PFSK-1 (cell line): ENCODE measurements at regions not wholly inside any gene's neighbourhood (a gene's known extent, or its start where the extent isn't known, plus 50 kb on each side); places are given as distances from the start of the nearest gene placed in this dataset.

Experiments used
- FOXP2 ChIP-seq: optimal IDR thresholded peaks from 2 replicates; pipeline ENCODE3; 2011; ENCODE audit warnings: borderline replicate concordance, control low read depth, inconsistent platforms; ENCODE audit not compliant: insufficient read depth; ENCODE audit errors: extremely low read length, extremely low read depth
- POLR2AphosphoS5 ChIP-seq: IDR thresholded peaks from 2 replicates; pipeline ENCODE4 v1.6.1; 2012; ENCODE audit warnings: low read depth, mild to moderate bottlenecking, control low read depth, low read length, moderate library complexity
- SIN3A ChIP-seq: IDR thresholded peaks from 2 replicates; pipeline ENCODE4 v1.6.1; 2012; ENCODE audit warnings: mild to moderate bottlenecking, low read length, moderate library complexity, borderline replicate concordance; ENCODE audit not compliant: insufficient read depth
- TAF1 ChIP-seq: IDR thresholded peaks from 2 replicates; pipeline ENCODE4 v1.6.1; 2012; ENCODE audit warnings: low read length, control low read depth, borderline replicate concordance; ENCODE audit not compliant: insufficient read depth
- TF ChIP-seq, protein P1 (sequence below), 2 experiments: IDR thresholded peaks; 2 replicates each; pipeline versions ENCODE4 v1.6.1 to v1.8.0; 2011 to 2012; ENCODE audit warnings: low read depth in 2 of 2, low read length in 2 of 2, control low read depth in 1 of 2, inconsistent platforms in 1 of 2, mild to moderate bottlenecking in 1 of 2, moderate library complexity in 1 of 2; ENCODE audit not compliant: insufficient read depth in 1 of 2

DNA sequence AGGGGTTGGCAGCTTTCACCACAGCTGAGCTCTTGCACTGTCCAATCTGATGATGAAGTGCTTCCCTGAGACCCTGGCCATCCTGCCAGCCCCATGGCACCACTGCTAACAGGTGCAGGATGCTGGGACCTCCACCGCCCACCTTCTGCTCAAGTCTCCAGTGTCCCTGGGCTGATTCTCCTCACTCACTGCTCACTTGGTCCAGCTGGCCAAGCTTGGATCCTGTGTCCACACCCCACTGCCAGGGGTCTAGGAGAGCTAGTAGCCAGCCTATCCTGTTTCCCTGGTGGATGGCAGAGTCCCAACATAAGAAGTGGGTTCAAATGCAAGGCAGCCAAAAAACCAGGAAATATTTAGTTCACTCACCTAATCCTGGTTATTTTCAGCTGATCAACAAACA, 217.2 kb upstream of the IRF2BP2 start:
- TF ChIP-seq FOXP2 (no peak), TAF1 (no peak), SIN3A (no peak), POLR2AphosphoS5 (no peak)
- TF ChIP-seq, protein P1, sequence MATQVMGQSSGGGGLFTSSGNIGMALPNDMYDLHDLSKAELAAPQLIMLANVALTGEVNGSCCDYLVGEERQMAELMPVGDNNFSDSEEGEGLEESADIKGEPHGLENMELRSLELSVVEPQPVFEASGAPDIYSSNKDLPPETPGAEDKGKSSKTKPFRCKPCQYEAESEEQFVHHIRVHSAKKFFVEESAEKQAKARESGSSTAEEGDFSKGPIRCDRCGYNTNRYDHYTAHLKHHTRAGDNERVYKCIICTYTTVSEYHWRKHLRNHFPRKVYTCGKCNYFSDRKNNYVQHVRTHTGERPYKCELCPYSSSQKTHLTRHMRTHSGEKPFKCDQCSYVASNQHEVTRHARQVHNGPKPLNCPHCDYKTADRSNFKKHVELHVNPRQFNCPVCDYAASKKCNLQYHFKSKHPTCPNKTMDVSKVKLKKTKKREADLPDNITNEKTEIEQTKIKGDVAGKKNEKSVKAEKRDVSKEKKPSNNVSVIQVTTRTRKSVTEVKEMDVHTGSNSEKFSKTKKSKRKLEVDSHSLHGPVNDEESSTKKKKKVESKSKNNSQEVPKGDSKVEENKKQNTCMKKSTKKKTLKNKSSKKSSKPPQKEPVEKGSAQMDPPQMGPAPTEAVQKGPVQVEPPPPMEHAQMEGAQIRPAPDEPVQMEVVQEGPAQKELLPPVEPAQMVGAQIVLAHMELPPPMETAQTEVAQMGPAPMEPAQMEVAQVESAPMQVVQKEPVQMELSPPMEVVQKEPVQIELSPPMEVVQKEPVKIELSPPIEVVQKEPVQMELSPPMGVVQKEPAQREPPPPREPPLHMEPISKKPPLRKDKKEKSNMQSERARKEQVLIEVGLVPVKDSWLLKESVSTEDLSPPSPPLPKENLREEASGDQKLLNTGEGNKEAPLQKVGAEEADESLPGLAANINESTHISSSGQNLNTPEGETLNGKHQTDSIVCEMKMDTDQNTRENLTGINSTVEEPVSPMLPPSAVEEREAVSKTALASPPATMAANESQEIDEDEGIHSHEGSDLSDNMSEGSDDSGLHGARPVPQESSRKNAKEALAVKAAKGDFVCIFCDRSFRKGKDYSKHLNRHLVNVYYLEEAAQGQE (IDR thresholded peaks at IDR 0.05; ENCODE audit: insufficient read depth in 1 of 2, low read depth in 2 of 2, low read length in 2 of 2): no peak

- TF ChIP-seq TAF1: no peak
- TF ChIP-seq POLR2AphosphoS5: no peak
- TF ChIP-seq, protein P1 (IDR thresholded peaks at IDR 0.05; ENCODE audit: insufficient read depth in 1 of 2, low read depth in 2 of 2, low read length in 2 of 2): no peak
- no peak for TF ChIP-seq SIN3A
- no peak for TF ChIP-seq FOXP2
Measured at GRCh38 chr1:234826352-234826751, 216.4 kb upstream of the IRF2BP2 start.

GRCh38 chr1:234825498-234826165, 215.7 kb upstream of the IRF2BP2 start:
- no peak for TF ChIP-seq FOXP2
- no peak for TF ChIP-seq TAF1
- no peak for TF ChIP-seq POLR2AphosphoS5
- no peak for TF ChIP-seq SIN3A
- TF ChIP-seq, protein P1 (IDR thresholded peaks at IDR 0.05; ENCODE audit: insufficient read depth in 1 of 2, low read depth in 2 of 2, low read length in 2 of 2): no peak

- TF ChIP-seq SIN3A: no peak
- TF ChIP-seq TAF1: no peak
- TF ChIP-seq POLR2AphosphoS5: no peak
Measured at GRCh38 chr1:234823191-234824176, 213.5 kb upstream of the IRF2BP2 start.

DNA sequence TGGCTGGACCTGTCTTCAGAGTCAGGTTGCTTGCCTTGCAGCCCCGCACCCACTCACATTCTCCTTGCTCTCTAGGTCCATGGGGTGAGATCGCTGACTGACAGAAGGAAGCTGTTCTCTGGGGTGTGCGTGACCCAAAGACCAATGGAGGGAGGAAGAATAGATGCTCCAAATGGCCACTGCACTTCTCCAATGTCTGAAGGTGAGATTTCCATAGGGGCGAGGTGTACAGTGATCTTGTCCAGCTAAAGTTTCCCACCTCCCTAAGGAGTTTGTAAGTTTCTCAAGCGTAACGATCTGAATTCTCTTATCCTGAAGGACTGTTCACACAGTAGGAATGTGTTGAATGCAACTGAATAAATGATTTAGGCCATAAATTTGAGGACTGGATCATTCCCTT, 211.9 kb upstream of the IRF2BP2 start:
- TF ChIP-seq TAF1 (no peak), FOXP2 (no peak), POLR2AphosphoS5 (no peak), SIN3A (no peak)
- TF ChIP-seq, protein P1 (IDR thresholded peaks at IDR 0.05; ENCODE audit: insufficient read depth in 1 of 2, low read depth in 2 of 2, low read length in 2 of 2): no peak
